H9 (cell line): ENCODE measurements at regions not wholly inside any gene's neighbourhood (a gene's known extent, or its start where the extent isn't known, plus 50 kb on each side); places are given as distances from the start of the nearest gene placed in this dataset.

Experiments used
- DNase-seq: peaks from one replicate; pipeline ENCODE4 v3.0.0-alpha.2; 2017
- H2AFZ ChIP-seq: one replicate; pipeline ENCODE4 v1.6.1; 2013; ENCODE audit warnings: mild to moderate bottlenecking, low read length, control low read depth, moderate library complexity
- H2AK5ac ChIP-seq: 2 replicates; pipeline ENCODE4 v1.6.1; 2013; ENCODE audit warnings: low read length, control low read depth, mixed read lengths; ENCODE audit not compliant: insufficient read length
- H2BK120ac ChIP-seq: one replicate; pipeline ENCODE4 v1.6.1; 2013; ENCODE audit warnings: low read depth, mild to moderate bottlenecking, low read length, control low read depth, inconsistent platforms; ENCODE audit not compliant: poor library complexity, severe bottlenecking
- H2BK12ac ChIP-seq: 2 replicates; pipeline ENCODE4 v1.6.1; 2013; ENCODE audit warnings: low read length, control low read depth, mixed read lengths, low read depth; ENCODE audit not compliant: insufficient read length
- H2BK15ac ChIP-seq: 2 replicates; pipeline ENCODE4 v1.6.1; 2013; ENCODE audit warnings: low read depth, low read length, control low read depth
- H2BK20ac ChIP-seq: one replicate; pipeline ENCODE4 v1.6.1; 2013; ENCODE audit warnings: low read depth, mild to moderate bottlenecking, low read length, control low read depth, inconsistent platforms; ENCODE audit not compliant: poor library complexity, severe bottlenecking
- H2BK5ac ChIP-seq: 2 replicates; pipeline ENCODE4 v1.6.1; 2013; ENCODE audit warnings: low read length, control low read depth, mixed read lengths; ENCODE audit not compliant: insufficient read length
- H3K14ac ChIP-seq: 2 replicates; pipeline ENCODE4 v1.6.1; 2013; ENCODE audit warnings: low read length, control low read depth; ENCODE audit not compliant: insufficient read depth
- H3K18ac ChIP-seq: 2 replicates; pipeline ENCODE4 v1.6.1; 2013; ENCODE audit warnings: low read depth, mild to moderate bottlenecking, mixed read lengths, low read length, control low read depth; ENCODE audit not compliant: insufficient read length
- H3K23ac ChIP-seq: 2 replicates; pipeline ENCODE4 v1.6.1; 2013; ENCODE audit warnings: low read length, control low read depth, mixed read lengths, low read depth; ENCODE audit not compliant: insufficient read length
- H3K23me2 ChIP-seq: 2 replicates; pipeline ENCODE4 v1.6.1; 2013; ENCODE audit warnings: low read depth, mild to moderate bottlenecking, mixed read lengths, low read length, control low read depth; ENCODE audit not compliant: insufficient read length, poor library complexity, severe bottlenecking
- H3K27ac ChIP-seq: 2 replicates; pipeline ENCODE4 v1.5.1; 2013; ENCODE audit warnings: low read length, control low read depth, mixed read lengths, low read depth; ENCODE audit not compliant: insufficient read length
- H3K27me3 ChIP-seq: 2 replicates; pipeline ENCODE4 v1.6.1; 2013; ENCODE audit warnings: low read length, control low read depth, inconsistent platforms; ENCODE audit not compliant: insufficient read depth
- H3K4ac ChIP-seq: 2 replicates; pipeline ENCODE4 v1.6.1; 2013; ENCODE audit warnings: low read depth, mild to moderate bottlenecking, control low read depth, inconsistent platforms, low read length, moderate library complexity
- H3K4me1 ChIP-seq: 2 replicates; pipeline ENCODE4 v1.6.1; 2013; ENCODE audit warnings: low read length, control low read depth, inconsistent platforms; ENCODE audit not compliant: insufficient read depth
- H3K4me2 ChIP-seq: 2 replicates; pipeline ENCODE4 v1.6.1; 2013; ENCODE audit warnings: low read length, control low read depth, mixed read lengths; ENCODE audit not compliant: insufficient read length, insufficient read depth
- H3K56ac ChIP-seq: 2 replicates; pipeline ENCODE4 v1.6.1; 2013; ENCODE audit warnings: low read depth, mild to moderate bottlenecking, mixed read lengths, low read length, control low read depth; ENCODE audit not compliant: insufficient read length
- H3K79me1 ChIP-seq: 2 replicates; pipeline ENCODE4 v1.6.1; 2013; ENCODE audit warnings: low read depth, mild to moderate bottlenecking, moderate library complexity, low read length, control low read depth, inconsistent platforms; ENCODE audit not compliant: insufficient read depth, poor library complexity, severe bottlenecking
- H3K79me2 ChIP-seq: 2 replicates; pipeline ENCODE4 v1.6.1; 2013; ENCODE audit warnings: low read length, control low read depth, inconsistent platforms; ENCODE audit not compliant: insufficient read depth
- H3K9ac ChIP-seq: 2 replicates; pipeline ENCODE4 v1.6.1; 2013; ENCODE audit warnings: low read length, control low read depth, mixed read lengths; ENCODE audit not compliant: insufficient read length; ENCODE audit errors: extremely low read depth
- H3K9me3 ChIP-seq: one replicate; pipeline ENCODE4 v1.6.1; 2013; ENCODE audit warnings: low read depth, low read length, inconsistent platforms; ENCODE audit not compliant: control insufficient read depth
- H3T11ph ChIP-seq: one replicate; pipeline ENCODE4 v1.6.1; 2013; ENCODE audit warnings: mild to moderate bottlenecking, low read length, control low read depth, inconsistent platforms
- H4K20me1 ChIP-seq: one replicate; pipeline ENCODE4 v1.6.1; 2013; ENCODE audit not compliant: control insufficient read depth, insufficient read length, insufficient read depth
- H4K5ac ChIP-seq: 2 replicates; pipeline ENCODE4 v1.6.1; 2013; ENCODE audit warnings: low read depth, mild to moderate bottlenecking, mixed read lengths, low read length, control low read depth; ENCODE audit not compliant: insufficient read length
- H4K8ac ChIP-seq: replicated peaks from 2 replicates; pipeline ENCODE4 v1.6.1; 2013; ENCODE audit warnings: low read length, control low read depth, mixed read lengths, low read depth; ENCODE audit not compliant: insufficient read length
- H4K91ac ChIP-seq: 2 replicates; pipeline ENCODE4 v1.6.1; 2013; ENCODE audit warnings: low read depth, mild to moderate bottlenecking, moderate library complexity, mixed read lengths, low read length, control low read depth; ENCODE audit not compliant: insufficient read length
- H3K27ac Mint-ChIP-seq, 3 experiments: 2 replicates in 2 of 3; 3 replicates in 1 of 3; pipeline ENCODE4 v1.8.0; 2020 to 2021; ENCODE audit warnings: mixed read lengths in 3 of 3, mild to moderate bottlenecking in 1 of 3, moderate library complexity in 1 of 3
- H3K27me3 Mint-ChIP-seq: 2 replicates; pipeline ENCODE4 v1.8.0; 2021; ENCODE audit warnings: low read depth, mild to moderate bottlenecking, moderate library complexity, mixed read lengths
- H3K36me3 Mint-ChIP-seq, 3 experiments: 2 replicates in 2 of 3; 3 replicates in 1 of 3; pipeline ENCODE4 v1.8.0; 2020 to 2021; ENCODE audit warnings: low read depth in 3 of 3, mixed read lengths in 3 of 3; ENCODE audit not compliant: insufficient read depth in 1 of 3
- H3K4me1 Mint-ChIP-seq, 2 experiments: 2 replicates each; pipeline ENCODE4 v1.8.0; 2020; ENCODE audit warnings: mixed read lengths in 2 of 2
- H3K4me3 Mint-ChIP-seq, 2 experiments: 2 replicates in 1 of 2; 3 replicates in 1 of 2; pipeline ENCODE4 v1.8.0; 2020 to 2021; ENCODE audit warnings: mild to moderate bottlenecking in 2 of 2, mixed read lengths in 2 of 2, moderate library complexity in 1 of 2
- H3K9me3 Mint-ChIP-seq, 2 experiments: 2 replicates in 1 of 2; 3 replicates in 1 of 2; pipeline ENCODE4 v1.8.0; 2020; ENCODE audit warnings: mild to moderate bottlenecking in 2 of 2, mixed read lengths in 2 of 2, moderate library complexity in 1 of 2
- WGBS: extraction: QIAGEN DNeasy Blood & Tissue Kit; methylation state at CpG from one replicate; pipeline ENCODE4 v1.1.7; 2013; ENCODE audit warnings: missing lambda C conversion rate, low lambda C conversion rate, mixed read lengths; ENCODE audit not compliant: insufficient read length; ENCODE audit errors: extremely low coverage; 5-methylcytosine and 5-hydroxymethylcytosine counted together
- TF ChIP-seq, protein P1 (sequence below): fragments of 200-600 bp; sonication (generic); conservative IDR thresholded peaks from 3 replicates; pipeline ENCODE4 v1.8.0; 2021; ENCODE audit warnings: antibody characterized with exemption, mild to moderate bottlenecking

DNA sequence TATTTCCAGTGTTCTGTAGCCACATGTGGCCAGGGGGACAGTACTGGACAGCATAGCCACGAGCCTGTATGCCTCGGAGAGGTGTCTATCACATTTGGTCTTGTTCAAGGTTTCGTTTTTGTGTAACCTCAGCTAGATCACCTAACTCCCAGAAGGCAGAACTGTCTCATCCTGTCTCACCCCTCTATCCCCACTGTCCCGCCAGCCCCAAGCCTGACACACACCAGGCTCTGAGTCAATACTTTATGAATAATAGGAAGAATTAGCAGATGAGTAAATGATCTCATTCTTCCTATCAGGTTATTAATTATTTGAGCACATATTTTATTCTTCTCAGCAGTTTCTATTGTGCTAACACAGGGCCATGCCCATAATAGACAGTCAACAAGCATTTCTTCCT lies 132.2 kb downstream of the NUFIP1 start:
- H3K4me3 Mint-ChIP-seq = no peak overlapping the region
- H4K91ac ChIP-seq = no peak overlapping the region
- no peak overlapping the region for H2AK5ac ChIP-seq
- no peak overlapping the region for H3K23ac ChIP-seq
- no peaks in the 10 kb centered on the region for H3K79me2 ChIP-seq
- no peak overlapping the region for H2BK12ac ChIP-seq
- no peak overlapping the region for H2BK20ac ChIP-seq
- peaks cover 4% of the 10 kb centered on the region; the same call in 1 of the 2 replicates for H3K4me1 ChIP-seq
- no CpG with 5 or more reads among the region's 4 CpGs for WGBS
- H4K20me1 ChIP-seq = no peaks in the 10 kb centered on the region
- no peaks in the 10 kb centered on the region for H3K36me3 Mint-ChIP-seq
- H4K5ac ChIP-seq = no peak overlapping the region
- no peak overlapping the region for H3T11ph ChIP-seq
- H3K79me1 ChIP-seq = no peaks in the 10 kb centered on the region
- no peak for DNase-seq
- no peaks in the 10 kb centered on the region for H3K9me3 ChIP-seq
- H3K14ac ChIP-seq = no peak overlapping the region
- no peak overlapping the region for H3K27ac ChIP-seq
- no peak overlapping the region for H2BK15ac ChIP-seq
- H3K9me3 Mint-ChIP-seq = no peaks in the 10 kb centered on the region
- H2AFZ ChIP-seq = no peak overlapping the region
- no peaks in the 10 kb centered on the region; the same call in 1 of the 2 replicates for H3K27me3 Mint-ChIP-seq
- no peak overlapping the region for H4K8ac ChIP-seq
- H3K18ac ChIP-seq = no peak overlapping the region
- no peak overlapping the region for H3K27ac Mint-ChIP-seq
- H3K56ac ChIP-seq = no peak overlapping the region
- peaks cover 18% of the 10 kb centered on the region in 2 experiments for H3K4me1 Mint-ChIP-seq
- H2BK5ac ChIP-seq = no peak overlapping the region
- H3K9ac ChIP-seq = no peak overlapping the region
- H3K23me2 ChIP-seq = no peaks in the 10 kb centered on the region
- H3K4ac ChIP-seq = no peak overlapping the region
- no peaks in the 10 kb centered on the region for H3K27me3 ChIP-seq
- H3K4me2 ChIP-seq = no peak overlapping the region
- H2BK120ac ChIP-seq = no peak overlapping the region
- TF ChIP-seq, protein P1, sequence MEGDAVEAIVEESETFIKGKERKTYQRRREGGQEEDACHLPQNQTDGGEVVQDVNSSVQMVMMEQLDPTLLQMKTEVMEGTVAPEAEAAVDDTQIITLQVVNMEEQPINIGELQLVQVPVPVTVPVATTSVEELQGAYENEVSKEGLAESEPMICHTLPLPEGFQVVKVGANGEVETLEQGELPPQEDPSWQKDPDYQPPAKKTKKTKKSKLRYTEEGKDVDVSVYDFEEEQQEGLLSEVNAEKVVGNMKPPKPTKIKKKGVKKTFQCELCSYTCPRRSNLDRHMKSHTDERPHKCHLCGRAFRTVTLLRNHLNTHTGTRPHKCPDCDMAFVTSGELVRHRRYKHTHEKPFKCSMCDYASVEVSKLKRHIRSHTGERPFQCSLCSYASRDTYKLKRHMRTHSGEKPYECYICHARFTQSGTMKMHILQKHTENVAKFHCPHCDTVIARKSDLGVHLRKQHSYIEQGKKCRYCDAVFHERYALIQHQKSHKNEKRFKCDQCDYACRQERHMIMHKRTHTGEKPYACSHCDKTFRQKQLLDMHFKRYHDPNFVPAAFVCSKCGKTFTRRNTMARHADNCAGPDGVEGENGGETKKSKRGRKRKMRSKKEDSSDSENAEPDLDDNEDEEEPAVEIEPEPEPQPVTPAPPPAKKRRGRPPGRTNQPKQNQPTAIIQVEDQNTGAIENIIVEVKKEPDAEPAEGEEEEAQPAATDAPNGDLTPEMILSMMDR = no peak
